GM04504 (cell line): ENCODE measurements at regions not wholly inside any gene's neighbourhood (a gene's known extent, or its start where the extent isn't known, plus 50 kb on each side); places are given as distances from the start of the nearest gene placed in this dataset.

Experiments
- DNase-seq: peaks from one replicate; pipeline ENCODE4 v3.0.0-alpha.2; 2012; ENCODE audit warnings: low read depth

DNA sequence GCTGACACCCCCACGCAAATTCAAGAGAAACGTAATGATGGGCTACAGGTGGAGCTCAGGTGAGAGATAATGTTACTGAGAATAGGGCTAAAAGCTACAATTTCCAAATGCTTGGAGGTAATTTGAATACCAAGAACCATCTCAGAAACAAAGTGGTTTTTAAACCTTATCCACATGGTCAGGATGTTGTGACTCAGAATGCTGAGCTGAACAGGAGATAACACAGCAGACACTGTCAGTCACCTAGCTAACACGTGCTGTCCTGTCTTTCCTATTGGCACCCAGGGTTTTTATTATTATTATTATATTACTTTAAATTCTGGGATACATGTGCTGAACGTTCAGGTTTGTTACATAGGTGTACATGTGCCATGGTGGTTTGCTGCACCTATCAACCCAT is 233.0 kb upstream of the MAF start:
- DNase-seq: no peak

DNA sequence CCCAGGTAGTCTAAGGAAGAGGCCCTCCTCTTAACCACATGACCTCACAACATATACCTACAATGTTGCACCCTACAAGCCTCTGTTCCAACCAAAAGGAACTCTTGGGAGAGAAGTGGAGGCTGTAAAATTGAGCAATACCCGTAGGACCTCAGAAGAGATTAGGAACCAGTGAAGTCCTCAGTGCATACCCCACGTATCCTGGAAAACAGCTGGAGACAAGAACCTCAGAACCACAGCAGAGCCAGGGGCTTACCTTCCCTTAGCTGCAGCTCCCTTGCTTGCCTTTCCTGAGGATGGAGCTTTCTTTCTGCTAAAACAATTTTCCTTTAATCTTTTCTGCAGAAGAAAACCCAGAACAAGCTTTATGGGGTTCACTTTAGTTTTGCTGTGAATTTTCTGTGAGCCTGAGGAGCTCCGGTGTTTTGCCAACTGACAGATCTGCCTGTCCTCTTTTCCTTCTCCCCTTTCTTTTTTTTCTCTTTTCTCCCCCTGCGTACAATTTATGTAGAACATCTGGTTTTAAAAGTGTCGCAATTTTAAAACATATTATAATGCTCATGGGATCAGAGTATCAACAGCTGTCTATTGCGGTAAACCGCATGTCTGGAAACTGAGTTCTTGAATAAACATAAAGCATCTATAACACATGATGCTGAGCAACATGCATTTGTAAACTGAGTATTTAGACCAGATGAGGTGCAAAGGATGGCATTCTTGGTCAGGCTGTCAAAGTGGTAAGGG is 226.4 kb upstream of the MAF start:
- DNase-seq: no peak

- DNase-seq: no peak
Measured at GRCh38 chr16:79825002-79825401, 224.5 kb upstream of the MAF start.

GRCh38 chr16:79823639-79824038 is 223.1 kb upstream of the MAF start:
- DNase-seq: no peak

- DNase-seq: no peak
Measured at GRCh38 chr16:79821911-79822310, 221.4 kb upstream of the MAF start.

DNA sequence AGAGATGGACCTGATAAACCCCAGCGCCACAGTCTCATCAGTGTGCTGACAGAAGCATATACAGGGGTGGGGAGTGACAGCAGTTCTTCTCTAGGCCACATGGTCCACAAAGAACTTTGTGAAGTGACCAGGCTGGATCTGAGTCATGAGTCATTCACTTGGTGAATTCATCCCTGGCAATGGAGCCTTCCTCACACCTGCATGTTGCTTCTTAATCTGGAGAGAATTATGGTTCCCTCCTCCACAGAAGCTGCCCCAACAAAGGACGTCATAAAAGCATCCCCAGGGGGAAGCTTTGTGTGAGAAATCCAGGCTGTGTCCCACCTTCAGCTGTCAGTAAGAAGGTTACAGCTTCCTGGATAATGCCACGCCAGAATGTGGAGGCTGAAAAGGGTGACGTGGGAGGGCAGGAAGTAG is 215.6 kb upstream of the MAF start:
- DNase-seq: no peak

- DNase-seq: no peak
Measured at GRCh38 chr16:79815049-79815448, 214.5 kb upstream of the MAF start.

- no peak for DNase-seq
Measured at GRCh38 chr16:79814124-79814523, 213.6 kb upstream of the MAF start.

DNA sequence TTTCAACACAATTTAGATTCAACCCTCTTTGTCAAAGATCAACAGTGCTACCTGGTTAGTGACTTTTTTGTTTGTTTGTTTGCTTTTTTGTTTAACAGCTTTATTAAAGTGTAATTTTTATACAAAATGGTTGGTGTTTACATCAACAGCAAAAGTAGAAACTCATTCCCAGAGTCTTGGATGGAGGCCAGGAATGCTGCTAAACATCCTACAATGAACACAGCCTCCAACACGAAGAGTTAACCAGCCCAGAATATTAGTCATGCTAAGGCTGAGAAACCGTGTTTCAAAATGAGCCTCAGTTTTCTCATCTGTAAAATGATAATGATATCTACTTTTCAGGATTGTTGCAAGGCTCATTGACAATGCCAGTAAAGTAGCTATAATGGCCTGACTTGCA is 211.0 kb upstream of the MAF start:
- DNase-seq: no peak

GRCh38 chr16:79810449-79811189 is 210.1 kb upstream of the MAF start:
- DNase-seq: no peak

- no peak for DNase-seq
Measured at GRCh38 chr16:79809376-79809775, 208.8 kb upstream of the MAF start.

- no peak for DNase-seq
Measured at GRCh38 chr16:79808731-79809130, 208.2 kb upstream of the MAF start.

- DNase-seq: no peak
Measured at GRCh38 chr16:79806757-79807156, 206.2 kb upstream of the MAF start.

DNA sequence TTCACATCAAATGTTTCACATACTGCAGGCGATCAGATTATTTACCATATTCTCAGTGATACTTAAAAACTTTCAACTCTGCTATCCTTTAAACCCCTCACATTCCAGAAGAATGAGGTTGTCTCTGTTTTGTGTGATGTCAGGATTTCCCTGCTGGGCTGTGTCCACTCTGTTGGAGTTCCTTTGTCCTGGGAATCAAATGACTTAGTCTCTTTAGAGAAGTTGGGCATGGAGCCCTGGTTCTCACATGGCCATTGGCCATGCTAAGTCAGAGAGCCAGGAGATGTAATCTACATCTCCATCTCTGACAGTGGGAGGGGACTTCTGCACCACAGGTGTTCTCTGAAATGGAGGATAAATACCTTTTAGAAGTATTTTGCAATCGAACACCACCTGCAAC is 205.1 kb upstream of the MAF start:
- no peak for DNase-seq

DNA sequence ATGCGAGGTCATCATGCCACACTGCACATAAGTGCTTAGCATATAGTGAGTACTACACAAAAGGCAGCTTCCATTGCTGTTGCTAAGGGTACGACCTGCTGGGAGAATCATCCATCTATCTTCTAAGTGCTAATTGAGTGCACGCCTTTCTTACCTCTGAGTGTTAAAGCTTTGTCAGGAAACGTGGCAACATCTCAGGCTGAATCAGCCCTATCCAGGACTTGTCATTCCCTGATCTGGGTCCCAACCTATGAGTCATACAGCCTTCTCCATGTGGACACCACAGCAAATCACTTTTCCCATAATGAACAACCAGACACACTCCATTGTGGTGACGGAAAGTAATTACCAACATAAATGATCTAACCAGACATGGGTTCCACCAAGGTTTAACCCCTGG is 201.1 kb upstream of the MAF start:
- DNase-seq: no peak

- DNase-seq: no peak
Measured at GRCh38 chr16:79800016-79800608, 199.6 kb upstream of the MAF start.

DNA sequence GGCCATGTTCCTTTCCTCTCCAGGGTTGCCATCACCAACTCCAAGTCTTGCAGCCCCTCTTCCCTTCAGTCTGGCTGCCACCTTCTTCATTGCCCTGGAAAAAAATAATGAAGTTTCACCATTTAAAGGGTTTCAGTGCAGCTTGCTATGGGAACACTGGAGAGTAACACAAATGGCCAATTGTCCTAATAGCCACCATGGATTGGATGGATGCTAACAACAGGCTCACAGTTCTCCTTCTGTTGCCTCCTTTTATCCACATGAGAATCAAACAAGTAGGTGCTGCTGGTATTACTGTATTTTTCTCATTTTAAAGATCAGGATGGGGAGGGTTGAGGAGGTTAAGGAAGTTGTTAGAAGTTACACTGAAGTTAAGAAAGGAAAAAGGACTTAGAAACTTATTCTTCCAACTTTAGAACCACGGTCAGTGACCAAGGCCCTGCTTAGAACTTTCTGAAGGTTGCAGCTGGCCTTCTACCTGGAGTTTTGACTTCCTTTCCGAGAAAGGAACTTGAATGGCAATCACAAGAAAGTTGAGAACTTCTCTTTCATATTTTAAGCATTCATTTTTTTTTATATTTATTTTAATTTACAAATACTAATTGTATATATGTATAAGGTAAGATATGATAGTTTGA is 198.0 kb upstream of the MAF start:
- no peak for DNase-seq

DNA sequence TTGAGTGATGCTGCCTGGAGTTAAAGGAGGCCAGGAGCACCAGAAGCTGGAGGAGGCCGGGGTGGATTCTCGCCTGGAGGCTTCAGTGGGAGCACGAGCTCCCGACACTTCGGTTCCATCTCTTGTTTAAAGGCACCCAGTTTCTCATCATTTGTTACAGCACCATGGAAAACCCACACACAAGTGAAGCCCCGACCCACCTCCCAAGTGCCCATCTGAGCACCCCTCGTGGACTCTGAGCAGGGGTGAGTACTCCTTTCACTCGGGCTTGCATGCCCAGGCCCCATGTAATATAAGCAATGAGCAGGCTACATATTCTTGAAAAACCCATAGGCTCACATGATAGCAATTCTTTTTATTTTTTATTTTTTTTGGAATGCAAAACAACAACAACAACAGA is 196.9 kb upstream of the MAF start:
- no peak for DNase-seq

- DNase-seq: no peak
Measured at GRCh38 chr16:79795556-79795955, 195.0 kb upstream of the MAF start.

DNA sequence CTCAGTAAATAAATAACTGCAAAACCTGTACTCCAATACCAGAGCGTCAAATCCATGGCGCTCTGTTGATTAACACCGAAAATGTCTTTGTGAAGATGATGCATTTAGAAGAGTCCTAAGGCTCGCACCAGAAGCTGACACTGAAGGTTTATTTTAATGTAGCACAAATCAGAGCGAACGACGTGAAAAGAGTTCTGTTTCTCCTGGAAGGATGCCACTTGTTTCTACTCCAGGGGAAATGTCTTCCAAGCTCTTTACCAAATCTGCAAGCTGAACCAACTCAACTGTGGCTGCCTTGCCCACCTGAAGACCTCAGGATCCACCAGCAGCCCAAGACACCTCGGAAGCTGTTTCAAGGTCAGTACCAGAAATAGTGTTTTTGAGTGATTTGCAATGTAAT is 194.4 kb upstream of the MAF start:
- no peak for DNase-seq

- no peak for DNase-seq
Measured at GRCh38 chr16:79792664-79793351, 192.3 kb upstream of the MAF start.

- no peak for DNase-seq
Measured at GRCh38 chr16:79792076-79792475, 191.5 kb upstream of the MAF start.
